ENCODE measurements at regions not wholly inside any gene's neighbourhood (a gene's known extent, or its start where the extent isn't known, plus 50 kb on each side); places are given as distances from the start of the nearest gene placed in this dataset.
A peak's percentile ranks its signal among the peaks of the same experiment; 100 is the strongest.

DNA sequence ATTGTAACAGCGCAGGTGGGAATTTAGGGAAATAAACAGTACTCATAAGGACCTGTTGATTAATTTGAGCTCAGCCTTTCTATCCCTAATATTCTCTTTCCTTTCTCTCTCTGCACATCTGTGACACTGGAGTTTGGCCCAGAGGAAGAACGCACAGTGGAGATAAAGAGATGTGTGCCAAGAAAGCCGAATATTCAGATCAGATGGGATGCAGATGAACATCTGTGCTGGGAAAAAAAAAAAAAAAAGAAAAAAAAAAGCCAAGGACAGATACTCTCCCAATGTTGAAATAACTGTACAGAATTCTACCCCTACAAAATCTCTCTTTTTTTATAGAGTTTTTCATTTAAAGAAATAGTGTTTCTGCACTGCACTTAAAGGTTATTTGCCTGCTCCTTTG lies 485.4 kb downstream of the KCNJ2 start:
- peak; percentile 74 for ATAC-seq
- DNase-seq (ENCODE audit: low spot score), result no peak
- intact Hi-C loops (cut with DNase I), result no loop called here

GRCh38 chr17:70655176-70655958 lies 486.0 kb downstream of the KCNJ2 start:
- DNase-seq (ENCODE audit: low spot score) (no peak), ATAC-seq (no peak)
- intact Hi-C loops (cut with DNase I), result no loop called here

DNA sequence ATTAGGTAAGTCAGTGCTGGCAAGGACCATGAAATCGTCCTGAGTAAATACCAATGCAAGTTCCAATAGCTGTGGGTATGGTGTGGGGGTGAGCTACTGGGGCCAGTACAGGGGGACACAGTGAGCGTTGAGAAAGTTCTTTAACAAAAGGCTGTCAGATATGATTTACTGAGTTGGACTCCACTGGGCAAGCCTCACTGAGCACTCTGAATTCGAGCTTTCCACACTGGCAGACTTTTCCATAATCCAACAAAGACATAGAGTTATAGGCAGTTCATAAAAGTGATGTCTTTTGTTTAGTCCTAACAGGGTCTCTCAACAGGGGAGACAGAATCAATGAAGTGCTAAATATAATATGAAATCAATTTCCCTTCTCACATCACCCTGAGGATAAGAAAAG lies 489.0 kb downstream of the KCNJ2 start:
- intact Hi-C loops (cut with DNase I), result no loop called here
- DNase-seq (ENCODE audit: low spot score) (no peak), ATAC-seq (no peak)

- ATAC-seq, result no peak
- no peak for DNase-seq (ENCODE audit: low spot score)
- intact Hi-C loops (cut with DNase I), result no loop called here
These were observed 489.5 kb downstream of the KCNJ2 start for GRCh38 chr17:70658840-70659239.

GRCh38 chr17:70661342-70662222 lies 492.2 kb downstream of the KCNJ2 start:
- intact Hi-C loops (cut with DNase I), result no loop called here
- DNase-seq (ENCODE audit: low spot score) (no peak), ATAC-seq (peak; percentile 39)

DNA sequence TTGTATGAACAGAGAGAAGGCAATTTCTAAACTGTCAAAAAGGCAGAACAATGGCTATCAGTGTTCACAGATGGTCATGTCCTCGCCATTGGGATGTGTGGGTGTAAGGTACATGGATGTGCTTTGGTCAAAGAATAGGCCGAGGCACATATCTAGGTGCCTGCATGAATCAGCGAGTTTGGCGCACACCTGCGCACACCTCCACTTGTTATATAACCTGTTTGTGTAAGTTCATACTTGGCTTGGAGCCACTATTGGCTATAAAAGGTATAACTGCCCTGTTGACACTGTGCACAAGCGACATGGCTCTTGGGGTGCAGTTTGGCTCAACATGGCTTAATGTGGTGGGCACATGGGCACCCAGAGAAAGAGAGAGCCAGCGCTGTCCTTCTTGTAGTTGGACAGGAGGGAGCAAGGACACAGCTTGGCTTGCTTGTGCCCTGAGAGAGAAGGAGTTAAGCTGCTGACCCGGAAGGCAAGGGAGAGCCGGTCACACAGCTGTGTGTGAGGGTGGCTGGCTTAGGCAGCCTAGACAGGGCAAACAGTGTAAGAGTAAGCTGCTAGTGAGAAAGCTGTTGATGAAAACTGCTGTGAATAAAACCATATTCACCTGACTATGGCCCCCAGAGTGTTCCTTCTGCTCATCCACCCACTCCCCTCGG lies 499.1 kb downstream of the KCNJ2 start:
- intact Hi-C loops (cut with DNase I), result no loop called here
- DNase-seq (ENCODE audit: low spot score) (no peak), ATAC-seq (no peak)

DNA sequence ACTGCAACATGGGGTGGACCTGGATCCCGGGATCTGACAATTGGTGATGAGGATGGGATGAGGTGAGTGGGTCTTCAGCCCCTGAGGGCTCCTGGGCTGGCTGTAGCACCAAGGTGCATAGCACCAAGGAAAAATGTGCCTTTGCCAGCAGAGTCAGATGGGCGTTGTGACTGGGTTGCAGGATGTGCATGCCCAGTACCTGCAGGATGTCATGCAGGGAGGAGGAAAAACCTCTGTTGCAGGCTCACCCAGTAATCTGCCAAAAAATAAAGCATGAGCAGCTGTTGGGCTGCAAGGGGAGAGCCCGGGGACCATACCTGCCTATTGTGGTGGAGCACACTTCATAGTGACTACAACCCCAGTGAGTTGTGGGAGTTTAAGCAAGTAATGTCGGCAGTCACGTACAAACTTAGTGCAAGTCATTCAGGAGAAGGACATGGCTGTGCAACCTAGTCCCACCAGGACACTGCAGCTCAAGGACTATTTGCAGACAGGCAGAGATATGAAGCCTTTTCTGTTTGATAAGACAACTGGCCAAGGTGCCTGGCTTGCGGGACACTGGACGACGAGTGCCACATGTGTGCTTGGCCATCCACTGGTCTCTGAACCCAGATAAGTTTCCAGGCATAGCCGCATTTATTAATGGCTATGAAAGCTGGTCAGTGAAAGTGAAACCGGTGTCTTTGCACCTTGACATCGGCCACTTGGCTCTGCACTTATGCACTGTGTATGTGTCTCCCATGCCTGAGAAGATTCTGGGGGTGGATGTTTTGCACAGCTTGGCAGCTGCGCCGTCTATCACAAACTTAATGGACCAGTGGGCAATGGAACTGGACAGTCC lies 499.8 kb downstream of the KCNJ2 start:
- intact Hi-C loops (cut with DNase I), result no loop called here
- ATAC-seq (no peak), DNase-seq (ENCODE audit: low spot score) (no peak)

DNA sequence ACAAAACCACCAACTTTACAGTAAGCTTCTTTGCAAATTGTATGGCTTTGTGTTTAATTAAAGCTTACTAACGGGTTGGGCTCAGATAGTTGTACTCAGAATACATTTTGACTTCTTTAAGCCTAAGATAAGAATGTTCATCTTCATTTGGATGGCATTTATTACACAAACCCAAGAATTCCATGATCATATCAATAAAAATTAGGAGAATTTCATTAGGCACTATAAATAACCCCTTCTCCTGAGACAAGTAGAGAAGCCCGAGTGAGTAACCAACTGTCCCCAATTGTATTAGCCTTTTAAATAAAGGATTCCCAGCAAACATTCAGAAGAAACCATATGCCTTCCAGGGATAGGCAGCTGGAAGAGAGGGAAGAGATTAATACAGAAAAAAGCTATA lies 504.7 kb downstream of the KCNJ2 start:
- intact Hi-C loops (cut with DNase I), result no loop called here

DNA sequence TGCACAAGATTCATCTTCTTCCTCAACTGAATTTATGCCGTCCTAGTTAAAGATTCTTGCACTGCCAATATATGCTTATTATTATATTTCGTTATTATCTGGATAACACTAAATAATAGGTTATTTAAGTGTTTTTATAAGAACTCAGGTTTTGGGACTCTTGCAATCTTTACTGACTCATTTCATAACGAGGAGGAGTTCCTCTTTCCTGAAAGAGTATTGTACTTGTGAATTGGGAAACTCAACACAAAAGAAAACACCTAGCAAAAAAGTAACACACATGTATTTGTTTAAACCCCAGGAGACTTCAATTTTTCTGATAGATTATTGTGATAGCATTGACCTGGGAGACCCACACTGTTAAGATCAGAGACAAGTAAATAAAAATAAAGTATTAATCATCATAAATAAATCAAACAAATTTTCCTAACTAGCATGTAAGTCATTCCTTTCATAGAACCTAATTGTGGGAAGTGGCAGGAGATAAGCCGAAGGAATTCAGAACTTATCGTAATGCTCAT lies 505.8 kb downstream of the KCNJ2 start:
- intact Hi-C loops (cut with DNase I), result no loop called here
- no peak for ATAC-seq
- DNase-seq (ENCODE audit: low spot score), result no peak

More for the DNA sequence above, 504.7 kb downstream of the KCNJ2 start:
- ATAC-seq (no peak), DNase-seq (ENCODE audit: low spot score) (no peak)

- ATAC-seq (no peak), DNase-seq (ENCODE audit: low spot score) (no peak)
- intact Hi-C loops (cut with DNase I), result no loop called here
These were observed 508.7 kb downstream of the KCNJ2 start for GRCh38 chr17:70677783-70678647.

DNA sequence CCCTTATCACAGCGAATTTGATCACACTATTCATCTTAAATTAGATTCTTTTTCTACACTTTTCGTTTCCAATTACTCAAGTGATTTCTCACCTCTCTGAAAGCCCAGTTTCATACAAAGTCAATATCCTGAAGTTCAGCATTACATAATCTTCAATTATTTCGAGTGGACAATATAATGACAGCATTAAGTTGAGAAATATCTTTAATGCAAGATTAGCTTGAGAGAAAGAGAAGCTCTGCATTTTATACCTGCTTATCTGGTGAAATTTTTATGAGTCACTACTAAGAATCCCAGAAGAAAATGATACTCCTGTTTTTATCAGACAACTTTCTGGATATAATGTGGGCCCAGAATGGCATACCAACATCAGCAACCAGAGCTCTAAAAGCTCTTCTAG lies 509.6 kb downstream of the KCNJ2 start:
- intact Hi-C loops (cut with DNase I), result no loop called here
- DNase-seq (ENCODE audit: low spot score), result no peak
- no peak for ATAC-seq

DNA sequence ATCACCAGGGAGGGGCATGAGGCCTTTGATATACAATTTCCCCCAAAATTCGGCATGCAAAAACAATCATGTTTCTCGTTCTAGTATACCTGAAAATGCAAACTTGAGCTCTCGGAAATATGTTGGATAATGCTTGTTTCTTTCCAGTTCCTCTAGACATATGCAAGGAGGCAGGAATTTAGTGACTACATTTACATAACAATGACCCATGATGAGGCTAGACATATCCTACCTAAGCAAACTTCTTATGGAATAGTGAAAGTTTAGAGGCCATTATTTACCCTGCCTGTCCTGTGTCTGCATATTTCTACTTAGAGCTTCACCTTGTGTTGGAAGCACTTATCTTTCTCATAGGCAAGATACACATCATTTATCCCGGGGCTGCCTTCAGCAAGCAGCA lies 514.6 kb downstream of the KCNJ2 start:
- no peak for DNase-seq (ENCODE audit: low spot score)
- intact Hi-C loops (cut with DNase I), result no loop called here
- no peak for ATAC-seq

DNA sequence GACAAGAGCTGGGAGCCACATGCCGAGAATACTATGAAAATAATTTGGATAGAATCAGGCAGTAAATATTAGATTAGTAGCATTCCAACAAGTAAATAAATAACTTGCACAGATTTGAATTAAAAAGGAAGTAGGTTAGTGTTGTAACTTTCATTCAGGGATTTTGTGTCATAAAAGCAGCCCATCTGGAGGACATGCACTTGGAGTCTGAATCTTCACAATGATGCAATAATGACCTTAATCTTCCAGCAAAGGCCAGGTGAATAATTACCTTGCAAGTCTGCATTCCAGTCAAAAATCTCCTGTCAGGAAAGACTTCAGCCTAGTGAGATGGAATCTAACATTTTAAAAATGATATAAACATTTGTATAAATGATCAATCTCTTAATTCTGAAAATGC lies 518.1 kb downstream of the KCNJ2 start:
- ATAC-seq (no peak), DNase-seq (ENCODE audit: low spot score) (no peak)
- intact Hi-C loops (cut with DNase I), result no loop called here

GRCh38 chr17:70691150-70691549 lies 521.8 kb downstream of the KCNJ2 start:
- DNase-seq (ENCODE audit: low spot score) (no peak), ATAC-seq (no peak)
- intact Hi-C loops (cut with DNase I), result no loop called here

DNA sequence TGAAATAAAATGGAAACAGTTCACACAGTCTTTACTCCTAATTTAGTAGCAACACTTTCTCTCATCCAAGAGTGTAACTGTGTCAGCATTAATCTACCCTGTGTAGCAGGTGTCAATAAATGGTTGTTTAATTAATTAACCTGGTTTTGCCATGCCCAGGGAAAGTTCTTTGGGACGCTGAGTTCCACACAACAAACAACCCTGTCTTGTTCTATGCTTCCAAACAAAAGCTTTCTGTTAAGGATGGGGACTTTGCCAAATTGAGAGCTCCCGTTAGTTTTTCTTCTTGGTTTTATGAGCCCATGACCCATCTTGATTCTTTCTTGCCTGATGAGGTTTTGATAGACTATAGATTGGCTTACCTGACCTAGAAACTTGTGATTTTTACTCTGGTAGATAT lies 530.1 kb downstream of the KCNJ2 start:
- intact Hi-C loops (cut with DNase I), result no loop called here
- ATAC-seq, result no peak
- no peak for DNase-seq (ENCODE audit: low spot score)

DNA sequence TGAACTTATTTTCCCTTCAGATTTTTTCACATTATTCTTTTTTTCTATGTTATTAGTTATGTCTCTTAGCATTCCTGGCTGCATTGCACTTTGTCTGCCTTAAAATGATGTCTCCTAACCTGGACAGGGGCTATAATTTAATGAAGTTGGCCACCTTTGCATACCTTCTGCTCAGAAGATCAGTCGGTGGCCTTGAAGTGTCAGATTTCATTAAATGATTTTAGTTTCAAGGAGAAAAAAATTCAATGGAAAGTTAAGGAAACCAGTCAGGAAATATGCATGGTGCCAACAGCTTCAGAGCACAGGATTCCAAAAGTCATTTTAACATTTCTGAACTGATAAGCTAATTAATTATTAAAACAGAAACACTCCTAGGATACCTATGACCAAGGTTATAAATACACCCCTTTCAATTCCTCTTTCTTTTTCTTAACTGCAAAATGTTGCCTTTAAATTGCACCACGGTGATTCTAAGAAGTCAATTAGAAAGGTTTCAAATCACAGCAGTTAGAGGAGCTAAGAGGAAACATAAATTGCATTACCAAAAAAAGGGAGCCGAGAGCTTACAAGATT lies 533.4 kb downstream of the KCNJ2 start:
- intact Hi-C loops (cut with DNase I), result no loop called here
- DNase-seq (ENCODE audit: low spot score) (no peak), ATAC-seq (no peak)

DNA sequence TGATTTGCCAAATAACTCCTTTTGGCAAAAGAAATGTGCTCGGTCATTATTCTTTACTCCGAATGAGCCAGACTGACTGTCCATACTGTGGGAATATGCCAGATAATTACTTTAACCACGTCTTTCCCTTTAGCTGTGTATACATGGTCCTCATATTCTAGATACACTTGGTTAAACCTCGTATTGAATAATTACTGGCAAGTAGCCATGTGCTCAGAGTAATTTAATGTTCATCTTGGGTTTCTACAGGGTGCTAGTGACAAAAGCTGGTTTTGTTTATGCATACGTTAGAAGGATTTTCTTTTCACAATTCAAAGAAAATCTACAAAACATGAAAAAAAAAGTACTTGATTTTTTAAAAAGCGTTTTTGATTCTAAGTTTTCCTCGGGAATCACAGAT lies 540.3 kb downstream of the KCNJ2 start:
- no peak for DNase-seq (ENCODE audit: low spot score)
- intact Hi-C loops (cut with DNase I), result no loop called here

GRCh38 chr17:70713694-70714093 lies 544.4 kb downstream of the KCNJ2 start:
- no peak for DNase-seq (ENCODE audit: low spot score)
- no peak for ATAC-seq
- intact Hi-C loops (cut with DNase I), result no loop called here

More for the DNA sequence above, 540.3 kb downstream of the KCNJ2 start:
- ATAC-seq, result no peak

Measured in sciatic nerve (tissue), 2 donors.